ENCODE measurements at regions not wholly inside any gene's neighbourhood (a gene's known extent, or its start where the extent isn't known, plus 50 kb on each side); places are given as distances from the start of the nearest gene placed in this dataset.

GRCh38 chr1:88529581-88529980, 154.5 kb upstream of the PKN2 start:
- Mint-ChIP-seq H3K27me3 (ENCODE audit: low read depth) (no peaks in the 10 kb centered on the region), H3K4me1 (no peaks in the 10 kb centered on the region), H3K27ac (ENCODE audit: unreplicated experiment) (no peak overlapping the region), H3K4me3 (no peak overlapping the region), H3K9me3 (no peaks in the 10 kb centered on the region), H3K36me3 (ENCODE audit: low read depth) (no peaks in the 10 kb centered on the region)
- no peak for TF ChIP-seq CTCF (conservative IDR thresholded peaks at IDR 0.05)
- no peak for DNase-seq (ENCODE audit: low read depth, low spot score)

GRCh38 chr1:88530246-88530645, 153.8 kb upstream of the PKN2 start:
- no peak for DNase-seq (ENCODE audit: low read depth, low spot score)
- no peak overlapping the region for H3K4me3 Mint-ChIP-seq
- no peak overlapping the region for H3K27ac Mint-ChIP-seq (ENCODE audit: unreplicated experiment)
- TF ChIP-seq CTCF (conservative IDR thresholded peaks at IDR 0.05), result no peak
- no peaks in the 10 kb centered on the region for H3K36me3 Mint-ChIP-seq (ENCODE audit: low read depth)
- H3K9me3 Mint-ChIP-seq, result no peaks in the 10 kb centered on the region
- no peaks in the 10 kb centered on the region for H3K4me1 Mint-ChIP-seq
- no peaks in the 10 kb centered on the region for H3K27me3 Mint-ChIP-seq (ENCODE audit: low read depth)

GRCh38 chr1:88537787-88538186, 146.3 kb upstream of the PKN2 start:
- Mint-ChIP-seq H3K4me1 (no peaks in the 10 kb centered on the region), H3K4me3 (no peak overlapping the region), H3K27me3 (ENCODE audit: low read depth) (no peaks in the 10 kb centered on the region), H3K9me3 (no peaks in the 10 kb centered on the region), H3K36me3 (ENCODE audit: low read depth) (no peaks in the 10 kb centered on the region), H3K27ac (ENCODE audit: unreplicated experiment) (no peak overlapping the region)
- no peak for DNase-seq (ENCODE audit: low read depth, low spot score)
- TF ChIP-seq CTCF (conservative IDR thresholded peaks at IDR 0.05), result no peak

GRCh38 chr1:88538222-88538899, 145.7 kb upstream of the PKN2 start:
- Mint-ChIP-seq H3K27ac (ENCODE audit: unreplicated experiment) (no peak overlapping the region), H3K4me3 (no peak overlapping the region), H3K27me3 (ENCODE audit: low read depth) (no peaks in the 10 kb centered on the region), H3K4me1 (no peaks in the 10 kb centered on the region), H3K9me3 (no peaks in the 10 kb centered on the region), H3K36me3 (ENCODE audit: low read depth) (no peaks in the 10 kb centered on the region)
- no peak for DNase-seq (ENCODE audit: low read depth, low spot score)
- TF ChIP-seq CTCF (conservative IDR thresholded peaks at IDR 0.05), result no peak

GRCh38 chr1:88540255-88540654, 143.8 kb upstream of the PKN2 start:
- Mint-ChIP-seq H3K9me3 (peaks cover 3% of the 10 kb centered on the region), H3K4me1 (no peaks in the 10 kb centered on the region), H3K27me3 (ENCODE audit: low read depth) (no peaks in the 10 kb centered on the region), H3K4me3 (no peak overlapping the region), H3K36me3 (ENCODE audit: low read depth) (no peaks in the 10 kb centered on the region), H3K27ac (ENCODE audit: unreplicated experiment) (no peak overlapping the region)
- DNase-seq (ENCODE audit: low read depth, low spot score), result no peak
- TF ChIP-seq CTCF (conservative IDR thresholded peaks at IDR 0.05), result no peak
